GM21423 (cell line): ENCODE measurements at regions not wholly inside any gene's neighbourhood (a gene's known extent, or its start where the extent isn't known, plus 50 kb on each side); places are given as distances from the start of the nearest gene placed in this dataset.
A peak's percentile ranks its signal among the peaks of the same experiment; 100 is the strongest.

Source experiments
- ATAC-seq: cut with Tn5 transposase; IDR thresholded peaks from one replicate; pipeline ENCODE4 v1.9.1; 2021; ENCODE audit warnings: mild to moderate bottlenecking, moderate library complexity; ENCODE audit not compliant: unreplicated experiment

- no peak for ATAC-seq
These were observed 279.9 kb upstream of the NEBL start for GRCh38 chr10:21176934-21177480.

- ATAC-seq = no peak
These were observed 278.7 kb upstream of the NEBL start for GRCh38 chr10:21175797-21176196.

GRCh38 chr10:21174715-21175495 lies 277.8 kb upstream of the NEBL start:
- ATAC-seq = no peak

- peak; percentile 44 for ATAC-seq
These were observed 276.9 kb upstream of the NEBL start for GRCh38 chr10:21173802-21174714.

- no peak for ATAC-seq
These were observed 276.1 kb upstream of the NEBL start for GRCh38 chr10:21172930-21173801.

GRCh38 chr10:21172542-21172929 lies 275.4 kb upstream of the NEBL start:
- no peak for ATAC-seq

GRCh38 chr10:21171936-21172541 lies 274.9 kb upstream of the NEBL start:
- no peak for ATAC-seq

- no peak for ATAC-seq
These were observed 274.3 kb upstream of the NEBL start for GRCh38 chr10:21171197-21171935.

GRCh38 chr10:21170216-21170615 lies 273.1 kb upstream of the NEBL start:
- ATAC-seq = no peak

- no peak for ATAC-seq
These were observed 272.2 kb upstream of the NEBL start for GRCh38 chr10:21169271-21169670.

- ATAC-seq = no peak
These were observed 270.3 kb upstream of the NEBL start for GRCh38 chr10:21167288-21168010.

- no peak for ATAC-seq
These were observed 269.6 kb upstream of the NEBL start for GRCh38 chr10:21166557-21167287.

GRCh38 chr10:21165489-21165888 lies 268.4 kb upstream of the NEBL start:
- no peak for ATAC-seq

- no peak for ATAC-seq
These were observed 267.6 kb upstream of the NEBL start for GRCh38 chr10:21164687-21165086.

GRCh38 chr10:21162948-21163347 lies 265.8 kb upstream of the NEBL start:
- ATAC-seq = no peak

- ATAC-seq = no peak
These were observed 264.5 kb upstream of the NEBL start for GRCh38 chr10:21161647-21162046.

- ATAC-seq = no peak
These were observed 264.0 kb upstream of the NEBL start for GRCh38 chr10:21161090-21161625.

- no peak for ATAC-seq
These were observed 263.0 kb upstream of the NEBL start for GRCh38 chr10:21160116-21160515.
